Choroid plexus epithelial cell (primary cell): ENCODE measurements at regions not wholly inside any gene's neighbourhood (a gene's known extent, or its start where the extent isn't known, plus 50 kb on each side); places are given as distances from the start of the nearest gene placed in this dataset.

Experiments used
- DNase-seq: peaks from one replicate; pipeline ENCODE4 v3.0.0-alpha.2; 2010; ENCODE audit warnings: low read depth
- H3K4me3 ChIP-seq: 2 replicates; pipeline ENCODE4 v1.5.1; 2011; ENCODE audit warnings: low read depth, mild to moderate bottlenecking, control low read depth, low read length, moderate library complexity
- CTCF ChIP-seq: conservative IDR thresholded peaks from 2 replicates; pipeline ENCODE4 v1.5.1; 2011; ENCODE audit warnings: low read depth, mild to moderate bottlenecking, control low read depth, inconsistent platforms, low read length, moderate library complexity

- no peak for DNase-seq
- no peak overlapping the region for H3K4me3 ChIP-seq
- TF ChIP-seq CTCF, result no peak
Measured at GRCh38 chr3:15923640-15924405, 126.0 kb upstream of the ANKRD28 start.

GRCh38 chr3:15924914-15925313 lies 127.1 kb upstream of the ANKRD28 start:
- TF ChIP-seq CTCF, result no peak
- H3K4me3 ChIP-seq, result no peak overlapping the region
- no peak for DNase-seq

GRCh38 chr3:15926871-15927270 lies 129.1 kb upstream of the ANKRD28 start:
- TF ChIP-seq CTCF, result no peak

GRCh38 chr3:15927969-15928368 lies 130.2 kb upstream of the ANKRD28 start:
- H3K4me3 ChIP-seq, result no peak overlapping the region
- TF ChIP-seq CTCF, result no peak
- DNase-seq, result no peak

More at GRCh38 chr3:15926871-15927270, 129.1 kb upstream of the ANKRD28 start:
- H3K4me3 ChIP-seq, result no peak overlapping the region
- peak; percentile 28 for DNase-seq

- no peak for DNase-seq
- H3K4me3 ChIP-seq, result no peak overlapping the region
- TF ChIP-seq CTCF, result no peak
Measured at GRCh38 chr3:15929944-15930571, 132.3 kb upstream of the ANKRD28 start.

GRCh38 chr3:15932348-15933300 lies 134.8 kb upstream of the ANKRD28 start:
- no peak for TF ChIP-seq CTCF
- no peak overlapping the region for H3K4me3 ChIP-seq
- DNase-seq, result no peak
